ENCODE measurements at regions not wholly inside any gene's neighbourhood (a gene's known extent, or its start where the extent isn't known, plus 50 kb on each side); places are given as distances from the start of the nearest gene placed in this dataset.

GRCh38 chr18:78071166-78071710 is 821.6 kb downstream of the GALR1 start:
- DNase-seq (ENCODE audit: low spot score): no peak

- DNase-seq (ENCODE audit: low spot score): no peak
Observed at GRCh38 chr18:78071776-78072175, 822.1 kb downstream of the GALR1 start.

GRCh38 chr18:78072375-78072774 is 822.7 kb downstream of the GALR1 start:
- DNase-seq (ENCODE audit: low spot score): no peak

DNA sequence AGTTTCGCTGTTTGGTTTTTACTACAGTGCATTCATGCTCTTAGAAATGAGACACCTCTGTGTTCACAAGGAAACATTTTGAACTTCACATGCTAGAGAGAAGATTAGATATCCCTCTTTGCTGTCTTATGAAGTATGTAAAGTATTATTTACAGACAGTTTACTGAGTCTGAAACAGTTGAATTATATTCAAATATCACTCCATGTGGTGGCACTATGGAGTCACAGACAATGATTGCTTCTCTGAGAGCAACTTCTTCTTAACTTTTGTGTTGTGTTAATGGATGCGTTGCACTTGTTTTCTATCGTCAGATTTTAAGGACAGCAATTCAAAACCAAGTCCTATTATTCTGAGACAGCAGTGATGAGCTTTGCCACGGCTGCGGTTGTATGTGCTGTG is 823.6 kb downstream of the GALR1 start:
- DNase-seq (ENCODE audit: low spot score): peak; percentile 2

- no peak for DNase-seq (ENCODE audit: low spot score)
Observed at GRCh38 chr18:78074400-78075020, 824.9 kb downstream of the GALR1 start.

DNA sequence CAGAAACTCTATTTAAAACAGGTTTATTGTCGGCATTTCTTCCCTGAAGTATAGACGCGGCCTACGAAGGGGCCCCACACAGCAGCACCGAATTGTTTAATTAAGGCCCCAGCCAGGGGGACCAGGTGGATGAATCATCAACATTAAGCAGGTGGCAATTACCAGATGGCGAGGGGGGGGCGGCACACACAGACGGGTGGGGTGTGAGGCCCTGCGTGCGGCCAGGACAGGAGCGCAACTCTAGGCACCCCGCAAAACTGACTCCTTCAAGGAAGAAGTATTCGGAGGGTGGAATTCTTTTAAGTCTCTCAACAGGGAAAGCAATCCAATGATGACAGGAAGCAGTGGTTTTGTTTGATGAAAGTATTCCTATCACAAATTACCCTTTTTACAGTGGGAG is 830.4 kb downstream of the GALR1 start:
- DNase-seq (ENCODE audit: low spot score): no peak

DNA sequence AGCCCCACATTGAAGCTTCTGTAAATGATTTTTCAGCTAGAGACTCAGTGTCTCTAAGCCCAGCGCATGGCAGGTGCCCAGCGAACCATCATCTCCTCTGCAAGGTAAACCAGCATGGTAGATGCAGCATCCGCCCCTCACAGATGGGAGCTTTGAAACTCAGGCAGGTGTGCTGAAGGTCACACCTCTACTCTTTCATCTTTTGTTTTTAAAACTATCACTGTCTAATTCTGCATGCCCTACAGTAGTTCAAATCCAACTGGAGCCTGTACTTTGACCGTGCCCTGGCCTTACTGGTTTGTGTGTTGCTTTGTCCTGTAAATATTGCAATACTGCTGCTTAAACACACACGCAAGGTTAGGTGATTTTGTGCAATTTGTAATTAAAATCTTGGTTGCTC is 831.1 kb downstream of the GALR1 start:
- no peak for DNase-seq (ENCODE audit: low spot score)

DNA sequence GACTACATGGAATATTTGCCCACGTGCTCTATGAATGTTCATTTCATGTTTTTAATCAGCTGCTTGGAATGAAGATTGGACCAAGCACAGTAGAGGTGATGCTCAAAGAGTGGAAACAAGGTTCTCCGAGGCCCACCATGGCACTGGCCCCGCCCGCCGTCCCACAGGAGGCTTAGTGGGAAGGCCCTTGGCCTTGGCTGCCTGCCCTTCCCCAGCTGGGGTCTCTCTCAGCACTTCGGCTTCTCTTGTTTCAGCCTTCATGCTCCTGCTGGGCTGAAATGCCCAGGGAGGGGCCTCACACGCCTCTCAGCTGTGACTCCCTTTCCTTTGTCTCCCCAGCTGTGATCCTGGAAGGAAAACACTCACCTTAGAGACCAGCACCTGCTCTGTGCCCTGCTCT is 833.2 kb downstream of the GALR1 start:
- no peak for DNase-seq (ENCODE audit: low spot score)

GRCh38 chr18:78085241-78086185 is 835.9 kb downstream of the GALR1 start:
- DNase-seq (ENCODE audit: low spot score): no peak

DNA sequence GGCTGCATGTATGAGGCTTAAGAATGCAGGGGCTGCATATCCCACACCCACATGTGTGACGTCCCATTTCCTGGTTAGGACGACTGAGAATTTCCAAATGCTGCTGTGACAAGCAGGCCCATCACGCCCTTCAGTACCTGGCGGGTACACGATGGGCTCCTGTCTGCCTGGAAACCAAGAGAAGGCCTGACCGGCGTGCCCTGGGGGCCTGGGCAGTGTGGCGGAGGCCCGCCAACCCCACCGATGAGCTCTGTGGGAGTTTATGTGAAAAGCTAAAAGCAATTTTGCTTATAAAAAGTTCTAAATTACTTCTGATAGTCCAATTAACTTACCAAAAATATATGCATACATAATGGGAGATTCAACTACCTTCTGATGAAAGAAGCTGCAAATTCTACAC is 837.3 kb downstream of the GALR1 start:
- DNase-seq (ENCODE audit: low spot score): no peak

GRCh38 chr18:78087338-78087737 is 837.7 kb downstream of the GALR1 start:
- no peak for DNase-seq (ENCODE audit: low spot score)

DNA sequence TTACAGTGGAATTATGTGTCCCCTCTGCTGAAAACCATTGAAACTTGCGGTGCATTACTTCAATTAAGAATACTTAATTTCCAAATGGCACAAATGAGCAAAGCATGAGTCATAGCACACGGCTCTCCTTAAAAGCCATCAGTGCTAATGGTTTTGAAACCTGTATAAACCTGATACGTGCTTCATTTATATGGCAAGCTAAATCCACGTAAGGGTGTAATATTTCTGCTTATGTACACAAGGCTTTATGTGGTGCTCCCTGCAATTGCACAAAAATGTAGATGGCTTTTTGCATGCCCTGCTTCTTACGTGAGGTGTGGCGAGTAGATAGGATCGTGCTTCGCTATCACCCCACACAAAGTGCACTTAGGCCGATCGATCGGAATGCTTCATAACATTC is 840.9 kb downstream of the GALR1 start:
- DNase-seq (ENCODE audit: low spot score): no peak

GRCh38 chr18:78092901-78093300 is 843.3 kb downstream of the GALR1 start:
- DNase-seq (ENCODE audit: low spot score): no peak

DNA sequence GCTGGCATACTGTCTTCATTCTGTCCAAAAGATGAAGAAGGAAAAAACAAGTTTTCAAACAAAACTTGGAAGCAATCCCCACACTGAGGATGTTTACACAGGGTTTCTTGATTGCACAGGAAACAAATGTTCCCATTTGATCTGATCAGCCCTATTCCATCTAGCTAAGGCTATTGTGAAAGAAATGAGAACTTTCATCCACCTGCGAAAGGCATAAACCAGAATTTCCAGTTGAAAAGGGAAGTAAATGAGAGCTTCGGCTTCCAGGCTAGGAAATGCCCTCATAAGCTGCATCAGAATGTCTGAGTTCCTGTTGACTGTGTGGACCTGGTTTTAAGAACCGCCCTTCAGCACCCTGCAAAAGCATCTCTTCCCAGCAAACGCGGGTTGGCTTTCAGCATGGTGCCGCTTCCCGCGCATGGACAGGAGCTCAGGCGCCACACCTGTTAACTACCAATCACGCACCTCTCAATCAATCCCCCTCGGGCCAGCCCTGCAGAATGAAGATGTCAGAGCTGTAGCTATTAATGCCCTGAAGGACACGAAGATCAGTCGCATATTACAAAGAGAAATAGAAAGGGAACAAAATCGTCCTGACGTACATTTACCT is 850.4 kb downstream of the GALR1 start:
- DNase-seq (ENCODE audit: low spot score): no peak

DNA sequence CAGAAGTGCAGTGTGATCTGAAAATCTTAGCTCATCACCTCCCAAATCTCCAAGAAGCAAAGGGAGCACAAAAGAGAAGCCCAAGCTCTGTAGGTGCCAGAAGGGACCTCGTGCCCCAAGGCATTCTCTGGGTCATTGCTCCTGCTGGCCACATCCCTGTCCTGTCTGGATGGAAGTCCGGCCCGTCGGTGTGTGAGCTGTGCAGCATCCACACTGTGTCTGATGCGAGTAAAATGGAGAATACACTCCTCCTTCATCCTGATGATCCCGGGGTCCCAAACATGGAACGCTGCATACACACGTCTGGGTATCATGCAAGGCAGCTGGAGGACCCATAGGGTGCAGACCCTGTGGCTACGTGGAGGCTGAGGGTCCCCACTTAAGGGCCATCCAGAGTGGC is 851.4 kb downstream of the GALR1 start:
- no peak for DNase-seq (ENCODE audit: low spot score)

- DNase-seq (ENCODE audit: low spot score): no peak
Observed at GRCh38 chr18:78102135-78102534, 852.5 kb downstream of the GALR1 start.

DNA sequence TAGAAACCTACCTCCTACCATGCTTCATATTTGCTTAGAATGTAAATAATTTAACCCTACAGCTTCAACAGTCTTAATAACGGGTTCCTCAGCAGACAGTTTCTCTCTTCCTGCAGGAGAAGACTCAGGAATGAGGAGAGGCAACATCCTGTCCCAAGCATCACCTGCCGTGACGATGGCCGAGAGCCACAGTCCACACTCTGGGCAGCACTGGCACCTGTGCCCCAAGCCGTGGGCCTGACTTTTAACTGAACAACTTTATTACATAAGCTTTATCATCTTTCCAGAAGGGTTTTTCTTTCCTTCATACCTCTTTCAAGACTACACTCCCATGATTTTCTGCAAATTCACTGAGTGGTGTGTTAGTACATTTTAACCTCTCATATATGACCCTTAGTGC is 856.0 kb downstream of the GALR1 start:
- DNase-seq (ENCODE audit: low spot score): no peak

DNA sequence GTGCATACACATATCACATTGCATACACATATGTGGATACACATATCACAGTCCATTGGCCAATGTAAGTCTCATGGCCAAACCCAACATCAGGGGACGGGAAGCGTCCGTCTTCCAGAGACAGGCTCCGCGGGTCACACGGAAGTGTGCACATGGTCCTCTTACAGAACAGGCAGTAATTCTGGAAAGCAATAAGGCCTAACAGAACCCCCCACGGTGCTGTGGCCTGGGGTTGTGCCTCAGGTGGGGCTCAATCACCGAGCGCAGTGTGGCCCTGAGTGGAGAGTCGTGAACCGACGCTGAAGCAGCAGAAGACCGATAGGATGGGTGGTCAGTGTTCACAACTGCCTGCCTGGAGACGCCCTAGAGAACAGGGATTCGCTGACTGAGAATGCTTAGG is 857.3 kb downstream of the GALR1 start:
- no peak for DNase-seq (ENCODE audit: low spot score)

GRCh38 chr18:78107363-78107762 is 857.7 kb downstream of the GALR1 start:
- DNase-seq (ENCODE audit: low spot score): no peak

DNA sequence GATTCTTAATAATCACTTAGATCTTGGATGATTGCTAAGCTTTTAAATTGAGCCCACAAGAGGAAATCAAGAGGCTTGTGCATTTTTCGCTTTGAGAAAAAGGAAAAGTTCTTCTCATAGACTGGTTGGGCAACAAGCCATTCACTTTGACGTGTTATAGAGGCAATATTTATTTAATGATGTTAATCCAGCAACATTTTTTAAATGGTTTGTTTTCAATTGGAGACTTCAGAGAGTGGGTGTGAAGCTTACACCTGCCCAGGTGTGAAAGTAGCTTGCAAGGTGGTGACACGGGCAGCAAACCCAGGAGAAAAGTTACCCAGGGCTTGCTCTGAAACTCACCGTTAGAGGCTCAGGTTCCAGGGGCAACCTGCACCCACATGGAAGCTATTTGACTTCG is 858.9 kb downstream of the GALR1 start:
- DNase-seq (ENCODE audit: low spot score): no peak

DNA sequence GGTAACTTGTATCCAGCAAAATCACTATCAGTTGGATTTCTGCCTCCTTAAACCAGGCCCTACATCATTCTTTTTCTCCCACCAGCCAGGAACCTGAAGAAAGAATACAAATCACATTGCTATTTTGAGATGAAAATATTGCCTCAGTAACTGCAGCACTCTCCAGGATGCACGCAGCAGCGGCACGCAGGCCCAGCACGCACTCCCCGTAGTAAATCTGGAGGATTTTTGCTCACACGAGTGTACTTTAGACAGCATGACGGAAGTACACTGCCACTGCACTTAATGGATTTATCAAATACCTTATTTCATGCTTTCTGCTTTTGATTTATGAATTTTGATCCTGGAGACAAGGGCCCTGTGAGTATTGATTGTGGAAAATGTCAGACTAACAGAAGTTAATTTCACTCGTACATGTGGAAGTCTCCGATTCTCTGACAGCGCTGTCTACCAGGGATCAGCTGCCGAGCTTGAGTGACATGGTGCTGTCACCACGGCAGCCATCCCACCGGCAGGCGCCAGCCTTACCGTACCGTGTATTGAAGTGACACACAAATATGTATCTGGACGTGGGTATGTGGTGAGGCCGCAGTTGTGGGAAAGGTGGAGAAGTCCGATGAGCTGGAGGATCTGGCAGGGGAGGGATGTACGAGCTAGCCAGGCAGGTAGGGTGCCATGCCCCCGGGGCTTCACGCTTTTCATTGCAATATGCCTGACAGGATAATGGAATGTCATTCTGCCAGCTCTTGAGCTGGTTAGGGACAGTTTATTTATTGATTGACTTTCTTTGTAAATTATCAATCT is 863.7 kb downstream of the GALR1 start:
- no peak for DNase-seq (ENCODE audit: low spot score)

DNA sequence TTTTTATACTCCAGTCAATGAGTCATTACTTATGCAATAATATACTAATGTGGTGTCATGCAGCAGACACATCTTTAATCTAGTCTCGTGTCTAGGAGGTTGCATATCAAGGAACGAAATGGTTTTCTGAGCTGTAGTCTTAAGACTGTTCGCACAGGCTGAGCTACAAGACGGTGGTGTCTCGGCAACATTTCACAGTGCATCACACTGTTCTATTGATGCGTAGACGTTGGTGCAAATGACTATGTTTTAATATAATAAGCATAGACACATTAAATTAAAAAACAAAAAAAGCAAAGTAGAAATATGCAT is 864.2 kb downstream of the GALR1 start:
- no peak for DNase-seq (ENCODE audit: low spot score)

Measured in COLO829 (cell line).